C4-2B (cell line): ENCODE measurements at regions not wholly inside any gene's neighbourhood (a gene's known extent, or its start where the extent isn't known, plus 50 kb on each side); places are given as distances from the start of the nearest gene placed in this dataset.

ENCODE experiments used
- H3K27ac ChIP-seq: fragments of 450-650 bp; 2 replicates; pipeline ENCODE4 v1.5.1; 2017
- CTCF ChIP-seq: fragments of 450-650 bp; conservative IDR thresholded peaks from 2 replicates; pipeline ENCODE4 v1.5.1; 2017; ENCODE audit warnings: mild to moderate bottlenecking
- ZFX ChIP-seq: fragments of 450-650 bp; IDR thresholded peaks from 2 replicates; pipeline ENCODE4 v1.6.1; 2017

GRCh38 chr14:53462931-53463778 lies 310.0 kb upstream of the DDHD1 start:
- no peak for TF ChIP-seq CTCF
- TF ChIP-seq ZFX = no peak
- H3K27ac ChIP-seq = no peak overlapping the region

GRCh38 chr14:53461858-53462257 lies 308.7 kb upstream of the DDHD1 start:
- TF ChIP-seq CTCF (no peak), ZFX (no peak)
- H3K27ac ChIP-seq = no peak overlapping the region

- H3K27ac ChIP-seq = no peak overlapping the region
- TF ChIP-seq CTCF (no peak), ZFX (no peak)
Observed at GRCh38 chr14:53460544-53460943, 307.4 kb upstream of the DDHD1 start.

- TF ChIP-seq ZFX = no peak
- no peak for TF ChIP-seq CTCF
- H3K27ac ChIP-seq = no peak overlapping the region
Observed at GRCh38 chr14:53458368-53458814, 305.3 kb upstream of the DDHD1 start.

GRCh38 chr14:53456931-53457330 lies 303.8 kb upstream of the DDHD1 start:
- no peak overlapping the region for H3K27ac ChIP-seq
- TF ChIP-seq ZFX = no peak
- no peak for TF ChIP-seq CTCF

- TF ChIP-seq ZFX = no peak
- TF ChIP-seq CTCF = no peak
- H3K27ac ChIP-seq = no peak overlapping the region
Observed at GRCh38 chr14:53452005-53452673, 299.0 kb upstream of the DDHD1 start.

GRCh38 chr14:53450871-53451270 lies 297.7 kb upstream of the DDHD1 start:
- no peak for TF ChIP-seq CTCF
- TF ChIP-seq ZFX = no peak
- no peak overlapping the region for H3K27ac ChIP-seq
